NCI-H524 treated with DMSO at 0.1 percent for 48 hours (cell line): ENCODE measurements at regions not wholly inside any gene's neighbourhood (a gene's known extent, or its start where the extent isn't known, plus 50 kb on each side); places are given as distances from the start of the nearest gene placed in this dataset.

Source experiments
- DNase-seq: peaks from one replicate; lab custom pipeline; 2025; lab: John Stamatoyannopoulos, UW

- no peak for DNase-seq
Measured at GRCh38 chr13:34816908-34817665, 125.0 kb upstream of the NBEA start.

GRCh38 chr13:34822650-34823049, 119.4 kb upstream of the NBEA start:
- no peak for DNase-seq

- no peak for DNase-seq
Measured at GRCh38 chr13:34826432-34826831, 115.6 kb upstream of the NBEA start.

GRCh38 chr13:34833562-34834182, 108.4 kb upstream of the NBEA start:
- no peak for DNase-seq

- no peak for DNase-seq
Measured at GRCh38 chr13:34842466-34842865, 99.6 kb upstream of the NBEA start.

GRCh38 chr13:34847766-34848165, 94.3 kb upstream of the NBEA start:
- DNase-seq = no peak

GRCh38 chr13:34849406-34849805, 92.7 kb upstream of the NBEA start:
- DNase-seq = no peak

- DNase-seq = no peak
Measured at GRCh38 chr13:34853161-34853560, 88.9 kb upstream of the NBEA start.

- no peak for DNase-seq
Measured at GRCh38 chr13:34857558-34858325, 84.3 kb upstream of the NBEA start.

GRCh38 chr13:34862311-34862710, 79.8 kb upstream of the NBEA start:
- DNase-seq = no peak

GRCh38 chr13:34862716-34863115, 79.4 kb upstream of the NBEA start:
- DNase-seq = no peak

GRCh38 chr13:34863360-34864135, 78.5 kb upstream of the NBEA start:
- DNase-seq = no peak

GRCh38 chr13:34864671-34865070, 77.4 kb upstream of the NBEA start:
- DNase-seq = no peak

GRCh38 chr13:34867590-34867989, 74.5 kb upstream of the NBEA start:
- no peak for DNase-seq

- no peak for DNase-seq
Measured at GRCh38 chr13:34868733-34869132, 73.3 kb upstream of the NBEA start.

GRCh38 chr13:34869696-34870095, 72.4 kb upstream of the NBEA start:
- DNase-seq = no peak

GRCh38 chr13:34878329-34878728, 63.7 kb upstream of the NBEA start:
- no peak for DNase-seq

- DNase-seq = no peak
Measured at GRCh38 chr13:34879851-34880250, 62.2 kb upstream of the NBEA start.

GRCh38 chr13:34881494-34881893, 60.6 kb upstream of the NBEA start:
- DNase-seq = no peak

- DNase-seq = no peak
Measured at GRCh38 chr13:34883396-34883795, 58.7 kb upstream of the NBEA start.

- no peak for DNase-seq
Measured at GRCh38 chr13:34884366-34884765, 57.7 kb upstream of the NBEA start.

- DNase-seq = no peak
Measured at GRCh38 chr13:34886121-34886875, 55.8 kb upstream of the NBEA start.
